ENCODE measurements at regions not wholly inside any gene's neighbourhood (a gene's known extent, or its start where the extent isn't known, plus 50 kb on each side); places are given as distances from the start of the nearest gene placed in this dataset.

- no peak for DNase-seq (ENCODE audit: low spot score)
Observed at GRCh38 chr13:44153496-44153895, 220.1 kb upstream of the SERP2 start.

- DNase-seq (ENCODE audit: low spot score) = no peak
Observed at GRCh38 chr13:44155422-44156293, 218.0 kb upstream of the SERP2 start.

- no peak for DNase-seq (ENCODE audit: low spot score)
Observed at GRCh38 chr13:44156294-44156658, 217.3 kb upstream of the SERP2 start.

GRCh38 chr13:44157606-44158005 is 216.0 kb upstream of the SERP2 start:
- DNase-seq (ENCODE audit: low spot score) = no peak

- no peak for DNase-seq (ENCODE audit: low spot score)
Observed at GRCh38 chr13:44158098-44158521, 215.5 kb upstream of the SERP2 start.

GRCh38 chr13:44158881-44159632 is 214.6 kb upstream of the SERP2 start:
- DNase-seq (ENCODE audit: low spot score) = no peak

GRCh38 chr13:44159633-44160279 is 213.9 kb upstream of the SERP2 start:
- DNase-seq (ENCODE audit: low spot score) = no peak

- DNase-seq (ENCODE audit: low spot score) = no peak
Observed at GRCh38 chr13:44160591-44161191, 212.9 kb upstream of the SERP2 start.

- DNase-seq (ENCODE audit: low spot score) = no peak
Observed at GRCh38 chr13:44163108-44163507, 210.5 kb upstream of the SERP2 start.

- DNase-seq (ENCODE audit: low spot score) = no peak
Observed at GRCh38 chr13:44165221-44165888, 208.3 kb upstream of the SERP2 start.

GRCh38 chr13:44165889-44166496 is 207.6 kb upstream of the SERP2 start:
- DNase-seq (ENCODE audit: low spot score) = no peak

- no peak for DNase-seq (ENCODE audit: low spot score)
Observed at GRCh38 chr13:44169018-44169911, 204.4 kb upstream of the SERP2 start.

GRCh38 chr13:44170731-44171130 is 202.9 kb upstream of the SERP2 start:
- no peak for DNase-seq (ENCODE audit: low spot score)

GRCh38 chr13:44171156-44171555 is 202.5 kb upstream of the SERP2 start:
- DNase-seq (ENCODE audit: low spot score) = no peak

GRCh38 chr13:44171861-44172260 is 201.8 kb upstream of the SERP2 start:
- DNase-seq (ENCODE audit: low spot score) = no peak

GRCh38 chr13:44172281-44172810 is 201.3 kb upstream of the SERP2 start:
- no peak for DNase-seq (ENCODE audit: low spot score)

GRCh38 chr13:44174769-44175425 is 198.7 kb upstream of the SERP2 start:
- DNase-seq (ENCODE audit: low spot score) = no peak

GRCh38 chr13:44176173-44176572 is 197.5 kb upstream of the SERP2 start:
- no peak for DNase-seq (ENCODE audit: low spot score)

- DNase-seq (ENCODE audit: low spot score) = no peak
Observed at GRCh38 chr13:44180876-44181536, 192.6 kb upstream of the SERP2 start.
